ENCODE measurements at regions not wholly inside any gene's neighbourhood (a gene's known extent, or its start where the extent isn't known, plus 50 kb on each side); places are given as distances from the start of the nearest gene placed in this dataset.

GRCh38 chr12:111201036-111201435 is 167.9 kb downstream of the PHETA1 start:
- Histone ChIP-seq H3K4me1 (no peaks in the 10 kb centered on the region), H3K27me3 (peaks cover 0 to 41% of the 10 kb centered on the region in 2 donors), H3K36me3 (no peaks in the 10 kb centered on the region), H3K9me3 (no peaks in the 10 kb centered on the region), H3K27ac (no peak overlapping the region), H3K4me3 (no peak overlapping the region)
- TF ChIP-seq CTCF (IDR thresholded peaks at IDR 0.05) = no peak
- DNase-seq = no peak
- intact Hi-C loops (cut with DNase I; ENCODE audit: low total_unique reads) = no loop called here

GRCh38 chr12:111197376-111197944 is 171.4 kb downstream of the PHETA1 start:
- peaks cover 0 to 56% of the 10 kb centered on the region in 2 donors for H3K27me3 ChIP-seq
- no peak for TF ChIP-seq CTCF (IDR thresholded peaks at IDR 0.05)

GRCh38 chr12:111196532-111196931 is 172.4 kb downstream of the PHETA1 start:
- peaks cover 0 to 56% of the 10 kb centered on the region in 2 donors for H3K27me3 ChIP-seq
- intact Hi-C loops (cut with DNase I; ENCODE audit: low total_unique reads) = no loop called here
- DNase-seq = no peak

More at GRCh38 chr12:111197376-111197944, 171.4 kb downstream of the PHETA1 start:
- intact Hi-C loops (cut with DNase I; ENCODE audit: low total_unique reads) = no loop called here
- H3K9me3 ChIP-seq = no peaks in the 10 kb centered on the region
- no peaks in the 10 kb centered on the region for H3K36me3 ChIP-seq
- DNase-seq = no peak
- H3K4me1 ChIP-seq = no peaks in the 10 kb centered on the region
- no peak overlapping the region for H3K4me3 ChIP-seq
- H3K27ac ChIP-seq = no peak overlapping the region

GRCh38 chr12:111195316-111195715 is 173.6 kb downstream of the PHETA1 start:
- Histone ChIP-seq H3K36me3 (no peaks in the 10 kb centered on the region), H3K27ac (no peak overlapping the region), H3K27me3 (peaks cover 0 to 47% of the 10 kb centered on the region in 2 donors), H3K4me3 (no peak overlapping the region), H3K4me1 (no peaks in the 10 kb centered on the region), H3K9me3 (no peaks in the 10 kb centered on the region)
- no peak for DNase-seq
- no peak for TF ChIP-seq CTCF (IDR thresholded peaks at IDR 0.05)
- intact Hi-C loops (cut with DNase I; ENCODE audit: low total_unique reads) = no loop called here

More at GRCh38 chr12:111196532-111196931, 172.4 kb downstream of the PHETA1 start:
- TF ChIP-seq CTCF (IDR thresholded peaks at IDR 0.05) = no peak
- no peaks in the 10 kb centered on the region for H3K36me3 ChIP-seq
- no peak overlapping the region for H3K4me3 ChIP-seq
- H3K27ac ChIP-seq = no peak overlapping the region
- H3K9me3 ChIP-seq = no peaks in the 10 kb centered on the region
- H3K4me1 ChIP-seq = no peaks in the 10 kb centered on the region

GRCh38 chr12:111194703-111195051 is 174.2 kb downstream of the PHETA1 start:
- Histone ChIP-seq H3K36me3 (no peaks in the 10 kb centered on the region), H3K27me3 (peaks cover 0 to 42% of the 10 kb centered on the region in 2 donors), H3K4me1 (no peaks in the 10 kb centered on the region), H3K4me3 (no peak overlapping the region), H3K9me3 (peaks cover 0 to 1% (median 0%) of the 10 kb centered on the region in 3 donors), H3K27ac (no peak overlapping the region)
- TF ChIP-seq CTCF (IDR thresholded peaks at IDR 0.05) = no peak
- intact Hi-C loops (cut with DNase I; ENCODE audit: low total_unique reads) = no loop called here
- DNase-seq = no peak
